ENCODE measurements at regions not wholly inside any gene's neighbourhood (a gene's known extent, or its start where the extent isn't known, plus 50 kb on each side); places are given as distances from the start of the nearest gene placed in this dataset.

DNA sequence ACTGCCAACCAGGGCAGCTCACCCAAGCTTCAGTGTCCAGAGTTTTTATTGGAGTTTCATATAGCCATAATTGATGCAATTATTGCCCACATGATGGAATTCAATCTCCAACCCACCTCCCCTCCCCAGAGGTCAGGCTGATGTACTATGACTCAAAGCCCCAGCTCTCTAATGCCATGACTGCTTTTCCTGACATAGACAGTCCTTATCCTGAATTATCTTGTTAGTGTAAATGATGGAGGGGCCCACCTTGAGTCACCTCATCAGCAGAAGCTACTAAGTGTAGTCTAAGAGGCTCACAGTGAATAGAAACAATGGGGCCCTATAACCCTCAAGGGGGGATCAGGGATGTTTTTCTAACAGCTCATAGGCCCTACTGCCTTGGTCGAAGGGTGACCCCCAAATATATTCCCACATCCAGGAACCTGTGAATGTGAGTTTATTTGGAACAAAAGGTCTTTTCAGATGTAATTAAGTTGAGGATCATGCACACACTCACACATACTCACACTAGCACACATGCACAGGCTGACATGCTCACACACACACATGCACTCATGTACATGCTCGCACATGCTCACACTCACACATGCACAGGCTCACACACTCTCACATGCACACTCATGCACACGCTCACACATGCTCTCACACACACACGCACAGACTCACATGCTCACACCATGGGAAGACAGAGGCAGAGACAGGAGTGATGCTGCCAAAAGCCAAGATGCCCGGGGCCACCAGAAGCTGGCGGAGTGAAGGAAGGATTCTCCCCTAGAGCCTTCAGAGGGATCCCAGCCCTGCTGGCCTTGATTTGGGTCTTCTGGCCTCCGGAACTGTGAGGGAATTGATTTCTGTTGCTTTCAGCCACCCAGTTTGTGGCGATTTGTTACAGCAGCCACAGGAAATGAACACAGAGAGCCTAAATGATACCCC lies 131.2 kb upstream of the SMAD3 start:
- no peak for DNase-seq (ENCODE audit: extremely low read depth, low read depth)

DNA sequence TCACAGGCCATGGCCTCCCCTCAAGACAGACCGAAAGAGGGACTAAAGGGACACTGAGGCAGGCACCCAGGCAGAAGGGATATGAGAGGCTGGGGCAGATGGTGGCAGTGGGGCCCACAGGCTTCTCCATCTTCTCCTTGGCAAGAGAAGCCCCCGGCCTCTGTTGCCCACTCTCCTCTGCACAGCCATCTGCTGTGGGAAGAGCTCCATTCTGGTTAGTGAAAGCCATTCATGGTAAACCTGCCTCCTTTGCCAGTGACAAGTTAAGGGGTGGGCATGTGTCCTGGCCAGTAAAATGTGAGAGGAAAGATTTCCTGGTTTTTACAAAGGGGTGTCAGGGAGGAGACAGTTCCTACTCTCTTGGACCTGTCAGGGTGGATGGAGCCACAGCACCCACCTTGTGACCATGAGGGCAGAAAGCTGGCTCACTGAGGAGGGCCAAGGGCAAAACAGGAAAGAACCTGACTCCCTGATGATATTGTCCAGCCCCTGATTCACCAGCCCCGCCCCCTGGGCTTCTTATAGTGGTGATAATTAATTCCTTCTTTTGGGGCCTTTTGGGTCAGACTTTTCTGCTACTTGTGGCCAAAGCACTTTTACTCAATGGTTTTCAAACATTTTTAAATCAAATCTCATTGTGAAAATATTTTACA lies 130.4 kb upstream of the SMAD3 start:
- TF ChIP-seq, protein P1, sequence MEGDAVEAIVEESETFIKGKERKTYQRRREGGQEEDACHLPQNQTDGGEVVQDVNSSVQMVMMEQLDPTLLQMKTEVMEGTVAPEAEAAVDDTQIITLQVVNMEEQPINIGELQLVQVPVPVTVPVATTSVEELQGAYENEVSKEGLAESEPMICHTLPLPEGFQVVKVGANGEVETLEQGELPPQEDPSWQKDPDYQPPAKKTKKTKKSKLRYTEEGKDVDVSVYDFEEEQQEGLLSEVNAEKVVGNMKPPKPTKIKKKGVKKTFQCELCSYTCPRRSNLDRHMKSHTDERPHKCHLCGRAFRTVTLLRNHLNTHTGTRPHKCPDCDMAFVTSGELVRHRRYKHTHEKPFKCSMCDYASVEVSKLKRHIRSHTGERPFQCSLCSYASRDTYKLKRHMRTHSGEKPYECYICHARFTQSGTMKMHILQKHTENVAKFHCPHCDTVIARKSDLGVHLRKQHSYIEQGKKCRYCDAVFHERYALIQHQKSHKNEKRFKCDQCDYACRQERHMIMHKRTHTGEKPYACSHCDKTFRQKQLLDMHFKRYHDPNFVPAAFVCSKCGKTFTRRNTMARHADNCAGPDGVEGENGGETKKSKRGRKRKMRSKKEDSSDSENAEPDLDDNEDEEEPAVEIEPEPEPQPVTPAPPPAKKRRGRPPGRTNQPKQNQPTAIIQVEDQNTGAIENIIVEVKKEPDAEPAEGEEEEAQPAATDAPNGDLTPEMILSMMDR (IDR thresholded peaks at IDR 0.05; ENCODE audit: low read depth, low read length) = no peak
- DNase-seq (ENCODE audit: extremely low read depth, low read depth) = no peak

More for the DNA sequence above, 131.2 kb upstream of the SMAD3 start:
- TF ChIP-seq, protein P1 (IDR thresholded peaks at IDR 0.05; ENCODE audit: low read depth, low read length) = no peak

DNA sequence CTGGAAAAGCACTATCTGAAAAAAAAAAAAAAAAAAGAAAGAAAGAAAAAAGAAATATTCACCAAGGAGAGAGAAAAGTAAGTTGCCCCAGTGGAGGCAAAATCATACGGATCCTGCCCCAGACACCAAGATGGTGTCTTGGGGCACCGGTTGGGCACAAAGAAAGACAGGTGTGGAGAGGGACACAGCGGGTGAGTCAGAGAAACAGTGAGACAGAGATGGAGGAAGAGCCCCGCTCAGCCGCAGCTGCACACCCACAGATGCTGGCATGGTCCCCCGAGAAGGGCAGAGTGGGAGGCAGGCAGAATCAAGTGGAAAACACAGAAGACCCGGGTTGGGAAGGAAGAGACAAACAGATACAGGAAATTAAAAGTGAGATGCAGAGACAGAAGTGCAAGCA lies 129.7 kb upstream of the SMAD3 start:
- TF ChIP-seq, protein P1 (IDR thresholded peaks at IDR 0.05; ENCODE audit: low read depth, low read length) = no peak
- DNase-seq (ENCODE audit: extremely low read depth, low read depth) = no peak

DNA sequence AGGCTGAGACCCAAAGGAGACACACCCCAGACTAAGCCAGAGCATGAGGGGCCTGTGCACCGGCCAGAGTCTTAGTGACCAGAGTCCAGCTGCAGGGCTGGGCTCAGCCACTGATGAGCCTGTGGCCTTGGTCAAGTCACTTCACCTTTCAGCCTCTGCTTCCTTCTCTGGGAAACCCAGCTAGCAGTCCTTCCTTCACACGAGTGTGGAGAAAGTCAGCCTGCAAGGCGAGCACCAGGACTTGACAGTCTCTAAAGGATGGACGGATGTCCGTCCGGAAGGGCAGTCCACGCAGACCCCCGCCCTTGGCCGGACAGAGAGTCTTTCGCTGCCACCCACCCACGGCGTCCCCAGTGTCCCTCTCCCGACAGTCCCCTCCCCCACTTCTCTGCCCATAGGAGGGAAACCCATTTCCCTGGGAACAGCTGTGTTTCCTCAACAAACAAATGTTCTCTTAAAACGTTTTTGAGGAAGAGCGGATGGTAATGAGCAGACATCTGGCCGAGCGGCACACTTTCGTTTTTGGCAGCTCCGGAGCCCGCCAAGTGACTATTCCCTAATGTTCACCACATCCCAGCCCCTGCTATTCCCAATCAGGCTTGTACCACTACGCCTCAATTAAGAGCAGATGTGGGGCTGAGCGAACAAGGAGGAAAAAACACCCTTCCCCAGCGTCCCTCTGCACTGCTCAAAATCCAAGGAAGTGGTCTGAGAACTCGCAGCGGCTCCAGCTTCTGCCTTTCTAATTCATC lies 129.1 kb upstream of the SMAD3 start:
- peak; percentile 64 for DNase-seq (ENCODE audit: extremely low read depth, low read depth)
- TF ChIP-seq, protein P1 (IDR thresholded peaks at IDR 0.05; ENCODE audit: low read depth, low read length) = no peak

DNA sequence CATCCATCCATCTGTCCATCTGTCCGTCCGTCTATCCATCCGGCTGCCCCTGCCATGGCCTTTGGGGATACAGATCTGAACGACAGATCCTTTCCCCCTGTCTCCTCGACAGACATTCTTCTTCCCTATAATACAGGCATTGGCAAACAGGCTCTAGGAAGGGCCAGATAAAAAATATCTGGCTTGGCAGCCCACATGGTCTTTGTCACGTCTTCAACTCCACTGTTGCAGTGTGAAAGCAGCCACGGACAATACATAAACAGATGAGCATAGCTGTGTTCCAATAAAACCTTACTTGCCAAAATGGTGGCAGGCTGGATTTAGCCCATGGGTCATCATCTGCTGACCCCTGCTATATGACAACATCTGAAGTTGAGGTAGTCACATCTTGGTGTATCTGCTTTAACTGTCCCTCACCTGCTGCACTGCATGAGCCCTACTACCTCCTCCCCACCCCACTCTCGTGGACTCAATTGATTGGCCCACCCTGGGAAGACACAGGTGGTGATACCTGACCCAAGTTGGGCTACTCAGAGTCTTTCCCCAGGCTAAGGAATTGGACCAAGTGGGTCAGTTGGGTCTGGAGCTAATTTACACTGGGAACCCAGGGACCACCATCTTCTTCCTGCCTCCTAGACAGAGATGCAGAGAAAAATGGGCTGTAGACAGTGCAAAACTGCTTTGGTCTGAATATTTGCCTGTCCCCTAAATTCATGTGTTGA lies 128.4 kb upstream of the SMAD3 start:
- TF ChIP-seq, protein P1 (IDR thresholded peaks at IDR 0.05; ENCODE audit: low read depth, low read length) = no peak
- DNase-seq (ENCODE audit: extremely low read depth, low read depth) = no peak

DNA sequence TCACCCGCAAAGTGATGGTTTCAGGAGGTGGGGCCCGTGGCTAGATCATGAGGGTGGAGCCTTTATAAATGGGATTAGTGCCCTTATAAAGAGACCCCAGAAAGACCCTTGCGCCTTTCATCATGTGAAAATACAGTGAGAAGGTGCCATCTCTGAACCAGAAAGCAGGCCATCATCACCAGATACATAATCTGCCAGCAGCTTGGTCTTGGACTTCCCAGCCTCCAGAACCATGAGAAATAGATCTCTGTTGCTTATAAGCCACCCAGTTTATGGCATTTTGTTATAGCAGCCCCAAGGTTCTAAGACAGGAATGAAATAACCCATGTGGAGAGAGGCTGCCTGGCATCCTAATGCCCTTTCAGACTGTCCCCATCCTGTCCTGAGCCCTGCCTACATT lies 127.8 kb upstream of the SMAD3 start:
- no peak for DNase-seq (ENCODE audit: extremely low read depth, low read depth)
- TF ChIP-seq, protein P1 (IDR thresholded peaks at IDR 0.05; ENCODE audit: low read depth, low read length) = no peak

Measured in AG09319 (cell line).